ENCODE measurements at regions not wholly inside any gene's neighbourhood (a gene's known extent, or its start where the extent isn't known, plus 50 kb on each side); places are given as distances from the start of the nearest gene placed in this dataset.

- Histone ChIP-seq H3K23ac (ENCODE audit: insufficient read length) (no peak overlapping the region), H3K27me3 (replicated peaks in 1 of 4; ENCODE audit: control insufficient read depth in 3 of 4, extremely low read depth in 1 of 4, insufficient read depth in 3 of 4, low read length in 3 of 4) (no peaks in the 10 kb centered on the region), H2BK15ac (ENCODE audit: low read length) (no peak overlapping the region), H3K4me1 (replicated peaks in 1 of 4; ENCODE audit: control insufficient read depth in 3 of 4, insufficient read depth in 4 of 4, low read length in 3 of 4) (no peaks in the 10 kb centered on the region; a peak in 1 of 7 replicates), H4K91ac (replicated peaks; ENCODE audit: insufficient read length, low read length) (no peak overlapping the region), H3K4me3 (ENCODE audit: extremely low read depth in 1 of 4, insufficient read depth in 2 of 4, low read depth in 3 of 4, low read length in 4 of 4) (no peak overlapping the region), H2AK5ac (ENCODE audit: low read depth, low read length) (no peak overlapping the region), H3K14ac (ENCODE audit: insufficient read length) (no peak overlapping the region), H3K4ac (replicated peaks; ENCODE audit: insufficient read length, low read depth, low read length) (no peak overlapping the region), H2AFZ (ENCODE audit: low read length) (no peak overlapping the region; the same call in 1 of the 2 replicates), H3K79me1 (ENCODE audit: low read depth, low read length) (no peaks in the 10 kb centered on the region), H2BK20ac (ENCODE audit: low read length) (no peak overlapping the region), H2BK12ac (ENCODE audit: low read depth, low read length) (no peak overlapping the region), H3K23me2 (ENCODE audit: low read depth, low read length) (no peaks in the 10 kb centered on the region), H4K20me1 (replicated peaks in 1 of 2; ENCODE audit: control insufficient read depth in 1 of 2, insufficient read depth in 2 of 2, low read length in 2 of 2) (no peaks in the 10 kb centered on the region), H3K9me3 (ENCODE audit: insufficient read depth in 2 of 2, low read depth in 1 of 2, low read length in 1 of 2) (no peaks in the 10 kb centered on the region), H3K36me3 (ENCODE audit: control insufficient read depth in 2 of 4, insufficient read depth in 4 of 4, low read length in 3 of 4) (no peaks in the 10 kb centered on the region), H2BK5ac (ENCODE audit: low read depth, low read length) (no peak overlapping the region), H4K5ac (ENCODE audit: insufficient read length, low read depth, low read length) (no peak overlapping the region), H3K79me2 (ENCODE audit: control insufficient read depth in 1 of 2, insufficient read depth in 2 of 2, low read length in 2 of 2) (no peaks in the 10 kb centered on the region), H2BK120ac (replicated peaks; ENCODE audit: low read depth, low read length) (no peak overlapping the region), H3K9ac (replicated peaks in 1 of 4; ENCODE audit: extremely low read depth in 1 of 4, low read depth in 3 of 4, low read length in 3 of 4) (no peak overlapping the region), H3K18ac (ENCODE audit: extremely low read depth, low read length) (no peak overlapping the region), H4K8ac (ENCODE audit: extremely low read depth, insufficient read depth, low read length) (no peak overlapping the region), H3K56ac (replicated peaks; ENCODE audit: insufficient read length, low read depth, low read length) (no peak overlapping the region), H3K4me2 (ENCODE audit: insufficient read depth in 1 of 2, low read depth in 2 of 2, low read length in 2 of 2) (no peak overlapping the region), H3K27ac (ENCODE audit: low read depth, low read length) (no peak overlapping the region)
- no peak for DNase-seq (ENCODE audit: low read depth in 1 of 2, low spot score in 2 of 2)
- ChIA-PET POLR2A (ENCODE audit: partially characterized antibody) (no interaction called here), CTCF (ENCODE audit: partially characterized antibody) (interaction anchor here (0.6 to 3.3 kb wide), 2 partner anchors 15 to 345 kb away, joined by 3 to 32 read pairs; no protein-coding TSS in a partner anchor)
- FAIRE-seq: no peak
- 64% methylated on average over 1 of the region's 1 CpG; no CpG with 5 or more reads in 1 of the 2 experiments for WGBS, 2 experiments (ENCODE audit: extremely low coverage in 1 of 2, insufficient coverage in 1 of 2, insufficient read length in 1 of 2, insufficient replicate concordance in 2 of 2, low coverage in 1 of 2, low lambda C conversion rate in 2 of 2, missing lambda C conversion rate in 1 of 2)
- TF ChIP-seq TBP (IDR thresholded peaks at IDR 0.05; ENCODE audit: low read depth, low read length) (no peak), SIRT6 (IDR thresholded peaks at IDR 0.05; ENCODE audit: low read length) (no peak), POLR2A (IDR thresholded peaks at IDR 0.05; ENCODE audit: control extremely low read depth in 1 of 2, low read depth in 2 of 2, low read length in 2 of 2) (no peak), FOSL1 (IDR thresholded peaks at IDR 0.05; ENCODE audit: insufficient read depth, low read depth, low read length) (no peak), MAX (IDR thresholded peaks at IDR 0.05) (no peak), SP2 (IDR thresholded peaks at IDR 0.05; ENCODE audit: low read length) (no peak), POU5F1 (IDR thresholded peaks at IDR 0.05; ENCODE audit: low read depth, low read length) (no peak), ATF2 (IDR thresholded peaks at IDR 0.05; ENCODE audit: low read length) (no peak), ATF3 (IDR thresholded peaks at IDR 0.05; ENCODE audit: insufficient read depth, low read depth, low read length) (no peak), YY1 (IDR thresholded peaks at IDR 0.05; ENCODE audit: low read depth, low read length) (no peak), POLR2AphosphoS5 (IDR thresholded peaks at IDR 0.05; ENCODE audit: low read depth, low read length) (no peak), RFX5 (IDR thresholded peaks at IDR 0.05; ENCODE audit: borderline replicate concordance, low read depth, low read length) (no peak), CBX8 (IDR thresholded peaks at IDR 0.05; ENCODE audit: borderline replicate concordance, low read depth, low read length) (no peak), ZNF274 (IDR thresholded peaks at IDR 0.05; ENCODE audit: borderline replicate concordance, extremely low read depth, low read length) (no peak)
Observed at GRCh38 chr3:88221726-88222125, 72.0 kb downstream of the C3orf38 start.

All from H1 (cell line).